Naive thymus-derived CD4-positive, alpha-beta T cell (primary cell): ENCODE measurements at regions not wholly inside any gene's neighbourhood (a gene's known extent, or its start where the extent isn't known, plus 50 kb on each side); places are given as distances from the start of the nearest gene placed in this dataset.

ENCODE experiments used
- ATAC-seq: fragments of 150-1000 bp; cut with Tn5 transposase; 2 replicates; pipeline ENCODE4 v1.10.0; 2021; ENCODE audit warnings: mild to moderate bottlenecking, moderate library complexity
- CTCF ChIA-PET: fragments of 350-600 bp; sonication (Branson Sonifier 250); formaldehyde crosslinking; loops from one replicate; lab custom pipeline; 2021; ENCODE audit warnings: antibody characterized with exemption; lab: Charles Lee
- POLR2A ChIA-PET: fragments of 350-600 bp; sonication (Branson Sonifier 250); formaldehyde crosslinking; loops from one replicate; lab custom pipeline; 2021; ENCODE audit warnings: antibody characterized with exemption, inconsistent platforms; lab: Charles Lee
- DNase-seq, 9 donors: peaks; one replicate each; pipeline versions ENCODE4 v3.0.0 to v3.0.0-alpha.2; 2020 to 2022; ENCODE audit warnings: mixed read lengths in 1 of 9
- H3K27ac ChIP-seq: one replicate; pipeline ENCODE4 v1.7.0; 2013; ENCODE audit warnings: mild to moderate bottlenecking, low read depth, low read length, moderate library complexity
- H3K27me3 ChIP-seq, 2 donors: one replicate each; pipeline ENCODE4 v1.7.0; 2013; ENCODE audit warnings: low read length in 2 of 2, mild to moderate bottlenecking in 2 of 2, moderate library complexity in 2 of 2; ENCODE audit not compliant: control insufficient read depth in 2 of 2, insufficient read depth in 2 of 2
- H3K36me3 ChIP-seq, 3 experiments: 1 replicate in 2 of 3; 2 replicates in 1 of 3; pipeline ENCODE4 v1.7.0; 2013; ENCODE audit warnings: low read length in 3 of 3, mild to moderate bottlenecking in 3 of 3, moderate library complexity in 1 of 3; ENCODE audit not compliant: insufficient read depth in 3 of 3, control insufficient read depth in 2 of 3
- H3K4me1 ChIP-seq, 2 donors: one replicate each; pipeline ENCODE4 v1.7.0; 2013; ENCODE audit warnings: low read length in 2 of 2, mild to moderate bottlenecking in 2 of 2, moderate library complexity in 1 of 2; ENCODE audit not compliant: control insufficient read depth in 2 of 2, insufficient read depth in 2 of 2
- H3K4me3 ChIP-seq: 2 replicates; pipeline ENCODE4 v1.7.0; 2013; ENCODE audit warnings: mild to moderate bottlenecking, low read length
- H3K9me3 ChIP-seq, 3 experiments: 1 replicate in 2 of 3; 2 replicates in 1 of 3; pipeline ENCODE4 v1.7.0; 2013; ENCODE audit warnings: low read length in 3 of 3; ENCODE audit not compliant: control insufficient read depth in 2 of 3
- H3K27ac Mint-ChIP-seq, 9 donors: one replicate each; pipeline ENCODE4 v1.8.0; 2020 to 2022; ENCODE audit warnings: mixed read lengths in 9 of 9, mild to moderate bottlenecking in 8 of 9, moderate library complexity in 5 of 9, inconsistent platforms in 2 of 9
- H3K27me3 Mint-ChIP-seq, 5 donors: one replicate each; pipeline ENCODE4 v1.8.0; 2021 to 2022; ENCODE audit warnings: mixed read lengths in 5 of 5, mild to moderate bottlenecking in 1 of 5
- H3K36me3 Mint-ChIP-seq, 5 donors: one replicate each; pipeline ENCODE4 v1.8.0; 2020 to 2022; ENCODE audit warnings: mixed read lengths in 5 of 5, mild to moderate bottlenecking in 3 of 5, inconsistent platforms in 1 of 5
- H3K4me1 Mint-ChIP-seq, 7 donors: one replicate each; pipeline ENCODE4 v1.8.0; 2020 to 2022; ENCODE audit warnings: mixed read lengths in 7 of 7, mild to moderate bottlenecking in 3 of 7, inconsistent platforms in 1 of 7
- H3K4me3 Mint-ChIP-seq, 10 donors: one replicate each; pipeline ENCODE4 v1.8.0; 2020 to 2022; ENCODE audit warnings: mild to moderate bottlenecking in 10 of 10, mixed read lengths in 10 of 10, moderate library complexity in 6 of 10, inconsistent platforms in 2 of 10
- H3K9me3 Mint-ChIP-seq, 11 donors: one replicate each; pipeline ENCODE4 v1.8.0; 2020 to 2022; ENCODE audit warnings: mixed read lengths in 11 of 11, mild to moderate bottlenecking in 4 of 11, inconsistent platforms in 1 of 11, moderate library complexity in 1 of 11
- intact Hi-C, 2 donors: fragments of 100-400 bp; cut with micrococcal nuclease; formaldehyde crosslinking; loops; one replicate each; pipeline ENCODE4 v1.15.1; 2023

DNA sequence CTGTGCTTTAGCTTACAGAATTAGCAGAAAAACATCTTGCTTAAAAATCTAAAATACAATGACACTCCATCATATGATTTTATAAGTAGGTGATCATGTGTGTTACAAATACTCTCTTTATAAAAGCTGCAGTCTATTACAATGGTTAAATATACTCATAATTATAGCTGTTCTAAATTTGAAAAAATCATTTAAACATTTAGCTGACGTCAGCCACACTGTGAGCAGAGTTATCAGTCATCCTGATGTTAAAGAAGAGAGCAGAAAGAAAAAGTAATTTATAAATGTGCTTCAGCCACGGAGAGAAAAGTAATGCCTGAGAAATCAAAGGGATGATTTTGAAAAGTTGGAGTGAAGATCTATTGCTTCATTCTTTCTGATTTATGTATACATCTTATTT lies 1325.9 kb upstream of the B3GALT2 start:
- Mint-ChIP-seq H3K27ac (no peak overlapping the region), H3K36me3 (peaks cover 0 to 4% (median 0%) of the 10 kb centered on the region in 5 donors), H3K4me3 (no peak overlapping the region), H3K9me3 (peaks cover 0 to 21% (median 8%) of the 10 kb centered on the region in 11 donors), H3K4me1 (no peaks in the 10 kb centered on the region), H3K27me3 (no peaks in the 10 kb centered on the region)
- no peaks in the 10 kb centered on the region for H3K27me3 ChIP-seq
- no peaks in the 10 kb centered on the region for H3K4me1 ChIP-seq
- no peak overlapping the region for H3K27ac ChIP-seq
- CTCF ChIA-PET, result no interaction called here
- no peak for ATAC-seq
- intact Hi-C loops, result no loop called here
- no peak overlapping the region for H3K4me3 ChIP-seq
- no peaks in the 10 kb centered on the region for H3K36me3 ChIP-seq
- H3K9me3 ChIP-seq, result no peaks in the 10 kb centered on the region
- POLR2A ChIA-PET, result no interaction called here
- no peak for DNase-seq

DNA sequence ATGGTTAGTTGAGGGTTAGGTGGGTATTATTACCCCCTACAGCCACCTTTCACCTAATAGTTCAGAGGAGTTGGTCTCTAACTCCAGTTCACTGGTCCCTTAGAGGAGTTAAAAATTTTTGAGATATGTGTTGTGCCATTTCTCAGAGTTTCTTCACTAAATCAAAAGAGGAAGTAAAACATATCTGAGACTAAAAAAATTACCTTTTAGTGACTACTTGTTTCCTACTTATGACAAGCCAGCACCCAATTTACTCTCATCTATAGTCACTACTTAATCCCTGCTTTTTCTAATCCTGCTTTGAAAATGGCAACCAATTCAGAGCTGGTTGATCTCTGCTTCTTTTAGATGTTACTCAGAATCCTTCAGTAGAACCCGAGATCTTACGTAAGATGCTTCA lies 1316.8 kb upstream of the B3GALT2 start:
- H3K9me3 ChIP-seq, result no peaks in the 10 kb centered on the region
- POLR2A ChIA-PET, result no interaction called here
- DNase-seq, result no peak
- no peaks in the 10 kb centered on the region for H3K9me3 Mint-ChIP-seq
- no peaks in the 10 kb centered on the region for H3K27me3 ChIP-seq
- peaks cover 0 to 6% (median 0%) of the 10 kb centered on the region in 5 donors for H3K27me3 Mint-ChIP-seq
- no peak overlapping the region for H3K4me3 Mint-ChIP-seq
- no peaks in the 10 kb centered on the region for H3K36me3 Mint-ChIP-seq
- H3K4me3 ChIP-seq, result no peak overlapping the region
- no peak overlapping the region for H3K27ac Mint-ChIP-seq
- no peak for ATAC-seq
- H3K4me1 ChIP-seq, result no peaks in the 10 kb centered on the region
- CTCF ChIA-PET, result no interaction called here
- intact Hi-C loops, result no loop called here
- H3K36me3 ChIP-seq, result no peaks in the 10 kb centered on the region
- no peaks in the 10 kb centered on the region for H3K4me1 Mint-ChIP-seq
- no peak overlapping the region for H3K27ac ChIP-seq

DNA sequence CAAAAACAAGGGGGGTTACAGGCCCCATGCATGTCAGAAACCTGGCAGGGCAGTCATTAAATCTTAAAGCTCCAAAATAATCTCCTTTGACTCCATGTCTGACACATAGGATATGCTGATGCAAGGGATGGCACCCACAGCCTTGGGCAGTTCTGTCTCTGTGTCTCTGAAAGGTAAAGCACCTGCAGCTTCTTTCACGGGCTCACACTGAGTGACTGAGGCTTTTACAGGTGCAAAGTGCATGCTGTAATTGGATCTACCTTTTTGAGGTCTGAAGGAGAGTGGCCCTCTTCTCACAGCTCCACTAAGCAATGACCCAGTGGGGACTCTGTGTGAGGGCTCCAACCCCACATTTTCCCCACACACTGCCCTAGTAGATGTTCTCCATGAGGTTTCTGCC lies 1309.0 kb upstream of the B3GALT2 start:
- Histone ChIP-seq H3K36me3 (no peaks in the 10 kb centered on the region), H3K9me3 (no peaks in the 10 kb centered on the region), H3K27me3 (no peaks in the 10 kb centered on the region), H3K4me3 (no peak overlapping the region), H3K27ac (no peak overlapping the region), H3K4me1 (no peaks in the 10 kb centered on the region)
- intact Hi-C loops, result no loop called here
- POLR2A ChIA-PET, result interaction anchor here (0.7 kb wide), 1 partner anchor 51 kb away, joined by 3 read pairs; no protein-coding TSS in a partner anchor
- ATAC-seq, result no peak
- H3K4me3 Mint-ChIP-seq, result no peak overlapping the region
- DNase-seq, result no peak
- no peaks in the 10 kb centered on the region for H3K36me3 Mint-ChIP-seq
- peaks cover 0 to 5% (median 0%) of the 10 kb centered on the region in 5 donors for H3K27me3 Mint-ChIP-seq
- peaks cover 0 to 14% (median 2%) of the 10 kb centered on the region in 11 donors for H3K9me3 Mint-ChIP-seq
- CTCF ChIA-PET, result no interaction called here
- H3K27ac Mint-ChIP-seq, result no peak overlapping the region
- no peaks in the 10 kb centered on the region for H3K4me1 Mint-ChIP-seq

DNA sequence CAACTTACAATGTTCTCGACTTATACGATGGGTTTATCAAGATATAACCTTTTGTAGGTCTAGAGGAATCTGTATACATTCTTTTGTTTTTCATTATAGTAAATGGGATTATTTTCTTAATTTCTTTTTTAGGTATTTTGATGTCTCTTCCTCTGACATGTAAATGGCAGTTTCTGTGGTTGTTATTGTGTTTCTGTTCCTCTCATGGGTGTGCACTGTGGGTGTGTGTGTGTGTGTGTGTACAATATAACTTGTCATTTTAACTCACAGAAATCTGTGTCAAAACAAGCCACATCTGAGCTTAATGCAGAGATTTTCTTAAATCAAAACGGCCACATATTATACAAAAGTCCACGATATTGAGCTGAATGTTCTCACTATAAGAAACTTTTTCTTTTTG lies 1300.8 kb upstream of the B3GALT2 start:
- Mint-ChIP-seq H3K9me3 (peaks cover 0 to 2% (median 0%) of the 10 kb centered on the region in 11 donors), H3K36me3 (no peaks in the 10 kb centered on the region), H3K4me1 (no peaks in the 10 kb centered on the region), H3K27ac (no peak overlapping the region), H3K4me3 (no peak overlapping the region), H3K27me3 (peaks cover 0 to 4% (median 0%) of the 10 kb centered on the region in 5 donors)
- POLR2A ChIA-PET, result no interaction called here
- Histone ChIP-seq H3K4me3 (no peak overlapping the region), H3K4me1 (no peaks in the 10 kb centered on the region), H3K9me3 (no peaks in the 10 kb centered on the region), H3K27me3 (no peaks in the 10 kb centered on the region), H3K27ac (no peak overlapping the region), H3K36me3 (no peaks in the 10 kb centered on the region)
- DNase-seq (no peak), ATAC-seq (no peak)
- intact Hi-C loops, result no loop called here
- CTCF ChIA-PET, result no interaction called here

DNA sequence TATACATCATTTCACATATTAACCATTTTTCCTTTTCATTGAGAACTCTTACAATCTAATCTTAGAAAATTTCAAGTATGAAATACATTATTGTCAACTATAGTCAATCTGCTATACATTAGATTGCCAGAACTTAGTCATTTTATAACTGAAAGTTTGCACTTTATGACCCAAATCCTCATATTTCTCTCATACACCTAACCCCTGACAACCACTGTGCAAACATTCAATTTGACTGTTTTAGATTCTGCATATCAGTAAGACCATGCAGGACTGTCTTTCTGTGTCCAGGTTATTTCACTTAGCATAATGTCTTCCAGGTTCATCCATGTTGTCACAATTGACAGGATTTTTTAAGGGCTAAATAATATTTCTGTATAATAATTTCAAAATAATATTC lies 1299.0 kb upstream of the B3GALT2 start:
- CTCF ChIA-PET, result no interaction called here
- no peaks in the 10 kb centered on the region for H3K36me3 Mint-ChIP-seq
- H3K4me3 ChIP-seq, result no peak overlapping the region
- H3K27me3 ChIP-seq, result no peaks in the 10 kb centered on the region
- peaks cover 0 to 2% (median 0%) of the 10 kb centered on the region in 11 donors for H3K9me3 Mint-ChIP-seq
- no peaks in the 10 kb centered on the region for H3K4me1 Mint-ChIP-seq
- peaks cover 0 to 4% (median 0%) of the 10 kb centered on the region in 5 donors for H3K27me3 Mint-ChIP-seq
- ATAC-seq (no peak), DNase-seq (no peak)
- H3K4me1 ChIP-seq, result no peaks in the 10 kb centered on the region
- POLR2A ChIA-PET, result no interaction called here
- no peak overlapping the region for H3K27ac Mint-ChIP-seq
- H3K4me3 Mint-ChIP-seq, result no peak overlapping the region
- H3K36me3 ChIP-seq, result no peaks in the 10 kb centered on the region
- H3K27ac ChIP-seq, result no peak overlapping the region
- H3K9me3 ChIP-seq, result no peaks in the 10 kb centered on the region
- intact Hi-C loops, result no loop called here

DNA sequence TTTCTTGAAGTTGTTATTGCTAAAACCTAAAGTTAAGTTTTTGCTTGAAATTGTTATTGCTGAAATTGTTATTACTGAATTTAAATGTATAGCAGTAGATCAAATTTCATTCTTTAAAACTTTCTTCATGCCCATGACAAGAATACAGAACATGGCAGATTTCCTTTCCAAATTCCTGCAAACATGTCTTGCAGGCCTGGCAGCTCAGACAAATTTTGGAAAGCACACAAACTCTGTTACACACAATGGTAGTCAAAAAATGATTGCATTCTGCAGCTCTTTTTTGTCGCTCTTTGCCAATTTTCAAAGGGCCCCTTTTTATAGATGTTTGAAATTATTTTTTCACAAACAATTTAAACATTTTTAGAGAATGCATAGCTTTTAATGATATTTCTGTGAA lies 1292.3 kb upstream of the B3GALT2 start:
- DNase-seq (no peak), ATAC-seq (no peak)
- ChIA-PET POLR2A (no interaction called here), CTCF (no interaction called here)
- no peaks in the 10 kb centered on the region for H3K27me3 ChIP-seq
- H3K27ac ChIP-seq, result no peak overlapping the region
- no peaks in the 10 kb centered on the region for H3K4me1 ChIP-seq
- no peaks in the 10 kb centered on the region for H3K9me3 Mint-ChIP-seq
- H3K4me3 Mint-ChIP-seq, result no peak overlapping the region
- no peaks in the 10 kb centered on the region for H3K36me3 ChIP-seq
- H3K27ac Mint-ChIP-seq, result no peak overlapping the region
- no peaks in the 10 kb centered on the region for H3K27me3 Mint-ChIP-seq
- H3K4me1 Mint-ChIP-seq, result no peaks in the 10 kb centered on the region
- H3K36me3 Mint-ChIP-seq, result no peaks in the 10 kb centered on the region
- intact Hi-C loops, result no loop called here
- H3K4me3 ChIP-seq, result no peak overlapping the region
- no peaks in the 10 kb centered on the region for H3K9me3 ChIP-seq

DNA sequence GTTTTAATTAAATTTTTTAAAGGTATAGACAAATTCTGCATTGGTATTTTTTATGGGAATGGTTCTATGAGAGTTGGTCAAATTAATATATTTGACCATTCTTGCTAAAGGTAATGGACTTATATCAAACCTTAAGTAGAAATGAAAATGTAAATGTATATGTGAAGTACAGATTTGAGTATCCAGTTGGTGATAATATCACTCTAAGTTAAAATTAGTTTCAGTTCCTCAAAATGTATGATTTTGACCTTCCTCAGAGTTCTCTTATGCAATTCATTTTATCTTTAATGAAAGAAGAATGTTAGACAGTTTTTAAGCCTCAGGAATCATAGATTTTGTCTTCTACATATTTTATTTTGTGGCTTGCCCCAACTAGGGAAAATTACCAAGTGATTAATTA lies 1291.5 kb upstream of the B3GALT2 start:
- POLR2A ChIA-PET, result no interaction called here
- no peaks in the 10 kb centered on the region for H3K36me3 Mint-ChIP-seq

More for the DNA sequence above, 1291.5 kb upstream of the B3GALT2 start:
- CTCF ChIA-PET, result no interaction called here
- Histone ChIP-seq H3K36me3 (no peaks in the 10 kb centered on the region), H3K4me3 (no peak overlapping the region), H3K27ac (no peak overlapping the region), H3K9me3 (no peaks in the 10 kb centered on the region), H3K4me1 (no peaks in the 10 kb centered on the region), H3K27me3 (no peaks in the 10 kb centered on the region)
- no peak overlapping the region for H3K27ac Mint-ChIP-seq
- DNase-seq, result no peak
- peaks cover 0 to 3% (median 0%) of the 10 kb centered on the region in 5 donors for H3K27me3 Mint-ChIP-seq
- H3K4me1 Mint-ChIP-seq, result no peaks in the 10 kb centered on the region
- ATAC-seq, result no peak
- intact Hi-C loops, result no loop called here
- no peak overlapping the region for H3K4me3 Mint-ChIP-seq
- no peaks in the 10 kb centered on the region for H3K9me3 Mint-ChIP-seq
